ENCODE measurements at regions not wholly inside any gene's neighbourhood (a gene's known extent, or its start where the extent isn't known, plus 50 kb on each side); places are given as distances from the start of the nearest gene placed in this dataset.
"Not testable (repeated sequence)": the region's sequence is repeated elsewhere in the genome, so short reads cannot be mapped to it uniquely, and the experiment has no call there.

GRCh38 chr11:23884341-23884740 lies 612.5 kb upstream of the LUZP2 start:
- no peak for DNase-seq

- no peak for DNase-seq
Observed at GRCh38 chr11:23885801-23886200, 611.1 kb upstream of the LUZP2 start.

- DNase-seq: not testable (repeated sequence)
Observed at GRCh38 chr11:23887122-23887521, 609.7 kb upstream of the LUZP2 start.

GRCh38 chr11:23893126-23893525 lies 603.7 kb upstream of the LUZP2 start:
- DNase-seq: no peak

GRCh38 chr11:23897453-23898286 lies 599.2 kb upstream of the LUZP2 start:
- no peak for DNase-seq

GRCh38 chr11:23903044-23903704 lies 593.7 kb upstream of the LUZP2 start:
- DNase-seq: peak; percentile 20

GRCh38 chr11:23919455-23919854 lies 577.4 kb upstream of the LUZP2 start:
- no peak for DNase-seq

- DNase-seq: no peak
Observed at GRCh38 chr11:23923357-23923756, 573.5 kb upstream of the LUZP2 start.

- DNase-seq: no peak
Observed at GRCh38 chr11:23924226-23924625, 572.6 kb upstream of the LUZP2 start.

- no peak for DNase-seq
Observed at GRCh38 chr11:23931443-23931842, 565.4 kb upstream of the LUZP2 start.

- DNase-seq: no peak
Observed at GRCh38 chr11:23932485-23932898, 564.4 kb upstream of the LUZP2 start.

- no peak for DNase-seq
Observed at GRCh38 chr11:23933721-23934120, 563.1 kb upstream of the LUZP2 start.

GRCh38 chr11:23934671-23935270 lies 562.1 kb upstream of the LUZP2 start:
- DNase-seq: not testable (repeated sequence)

GRCh38 chr11:23942117-23942815 lies 554.6 kb upstream of the LUZP2 start:
- not testable (repeated sequence) for DNase-seq

- no peak for DNase-seq
Observed at GRCh38 chr11:23944923-23945322, 551.9 kb upstream of the LUZP2 start.

- no peak for DNase-seq
Observed at GRCh38 chr11:23947883-23948282, 549.0 kb upstream of the LUZP2 start.

GRCh38 chr11:23948851-23949250 lies 548.0 kb upstream of the LUZP2 start:
- no peak for DNase-seq

- no peak for DNase-seq
Observed at GRCh38 chr11:23953951-23954710, 542.7 kb upstream of the LUZP2 start.

GRCh38 chr11:23954730-23955129 lies 542.1 kb upstream of the LUZP2 start:
- no peak for DNase-seq

- no peak for DNase-seq
Observed at GRCh38 chr11:23956586-23956985, 540.3 kb upstream of the LUZP2 start.

- DNase-seq: no peak
Observed at GRCh38 chr11:23957314-23957713, 539.5 kb upstream of the LUZP2 start.

GRCh38 chr11:23959462-23959861 lies 537.4 kb upstream of the LUZP2 start:
- DNase-seq: no peak
